ENCODE measurements at regions not wholly inside any gene's neighbourhood (a gene's known extent, or its start where the extent isn't known, plus 50 kb on each side); places are given as distances from the start of the nearest gene placed in this dataset.
"Not testable (repeated sequence)": the region's sequence is repeated elsewhere in the genome, so short reads cannot be mapped to it uniquely, and the experiment has no call there.

DNA sequence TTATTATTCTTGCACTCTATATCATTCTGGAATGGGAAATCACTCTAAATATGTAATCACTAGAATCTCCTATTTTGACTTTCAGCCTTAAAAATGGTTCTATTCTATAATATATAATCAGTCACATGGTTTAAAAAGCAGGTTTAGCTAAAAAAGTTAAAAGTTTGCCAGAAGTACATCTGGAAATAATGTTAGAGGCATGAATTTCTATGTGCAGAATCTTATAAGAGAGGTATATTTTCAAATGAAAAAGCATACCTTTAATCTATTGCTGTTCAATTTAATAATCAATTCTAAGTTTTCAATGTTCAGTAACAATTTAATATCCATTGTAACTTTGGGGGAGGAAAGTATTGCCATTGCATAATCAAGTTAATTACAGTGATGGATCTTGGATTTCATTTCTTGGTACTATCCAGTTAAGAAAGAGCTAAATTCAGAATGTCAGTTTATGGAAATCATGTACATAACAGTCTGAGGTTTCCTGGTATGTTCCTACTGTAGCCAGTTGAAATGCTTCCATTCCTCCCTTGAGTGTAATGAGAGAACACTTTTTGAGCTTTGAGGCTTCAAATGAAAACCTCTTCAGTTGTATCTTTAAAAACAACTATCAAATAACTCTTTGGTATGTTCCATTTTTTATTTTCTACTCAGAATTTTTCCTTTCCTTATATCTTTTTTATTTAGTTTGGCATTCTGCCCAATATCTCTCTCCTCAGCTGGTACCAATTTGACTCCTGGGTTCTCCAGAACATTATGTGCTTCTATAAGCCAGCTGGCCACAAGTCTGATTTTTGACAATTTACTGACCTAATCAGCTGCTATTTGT, 175.7 kb upstream of the COL11A1 start:
- Histone ChIP-seq H3K36me3 (replicated peaks) (no peaks in the 10 kb centered on the region), H3K4me3 (ENCODE audit: low read depth, low read length) (no peak overlapping the region), H3K27me3 (replicated peaks) (no peaks in the 10 kb centered on the region), H3K27ac (no peak overlapping the region)
- no peak for DNase-seq
- in situ Hi-C loops (cut with HindIII; ENCODE audit: low pct_ligation_motif_present, low sequenced_read_pairs) = no loop called here
- TF ChIP-seq, protein P1, sequence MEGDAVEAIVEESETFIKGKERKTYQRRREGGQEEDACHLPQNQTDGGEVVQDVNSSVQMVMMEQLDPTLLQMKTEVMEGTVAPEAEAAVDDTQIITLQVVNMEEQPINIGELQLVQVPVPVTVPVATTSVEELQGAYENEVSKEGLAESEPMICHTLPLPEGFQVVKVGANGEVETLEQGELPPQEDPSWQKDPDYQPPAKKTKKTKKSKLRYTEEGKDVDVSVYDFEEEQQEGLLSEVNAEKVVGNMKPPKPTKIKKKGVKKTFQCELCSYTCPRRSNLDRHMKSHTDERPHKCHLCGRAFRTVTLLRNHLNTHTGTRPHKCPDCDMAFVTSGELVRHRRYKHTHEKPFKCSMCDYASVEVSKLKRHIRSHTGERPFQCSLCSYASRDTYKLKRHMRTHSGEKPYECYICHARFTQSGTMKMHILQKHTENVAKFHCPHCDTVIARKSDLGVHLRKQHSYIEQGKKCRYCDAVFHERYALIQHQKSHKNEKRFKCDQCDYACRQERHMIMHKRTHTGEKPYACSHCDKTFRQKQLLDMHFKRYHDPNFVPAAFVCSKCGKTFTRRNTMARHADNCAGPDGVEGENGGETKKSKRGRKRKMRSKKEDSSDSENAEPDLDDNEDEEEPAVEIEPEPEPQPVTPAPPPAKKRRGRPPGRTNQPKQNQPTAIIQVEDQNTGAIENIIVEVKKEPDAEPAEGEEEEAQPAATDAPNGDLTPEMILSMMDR (IDR thresholded peaks at IDR 0.05; ENCODE audit: low read depth, low read length, missing control alignments) = no peak

DNA sequence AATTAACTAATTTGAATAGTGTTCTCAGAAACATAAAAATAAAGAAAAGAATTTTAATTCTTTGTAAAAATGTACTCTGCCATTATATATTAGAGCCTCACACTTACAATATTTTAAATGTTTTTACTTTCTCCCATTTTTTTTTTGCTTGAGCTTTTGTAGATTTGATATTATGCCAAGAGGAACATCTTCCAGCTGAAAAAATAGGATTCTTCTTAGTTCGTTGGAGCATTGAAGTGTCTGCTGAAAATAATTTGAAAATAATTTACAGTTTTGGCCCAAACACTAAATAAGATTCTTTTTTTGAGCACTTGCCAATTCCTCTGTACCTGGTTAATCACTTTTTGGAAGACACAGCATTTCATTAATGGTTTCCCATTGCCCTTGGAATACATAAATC, 175.0 kb upstream of the COL11A1 start:
- H3K27ac ChIP-seq = no peak overlapping the region
- no peak overlapping the region for H3K4me3 ChIP-seq (ENCODE audit: low read depth, low read length)
- TF ChIP-seq, protein P1 (IDR thresholded peaks at IDR 0.05; ENCODE audit: low read depth, low read length, missing control alignments) = no peak
- H3K36me3 ChIP-seq (replicated peaks) = no peaks in the 10 kb centered on the region
- in situ Hi-C loops (cut with HindIII; ENCODE audit: low pct_ligation_motif_present, low sequenced_read_pairs) = no loop called here
- DNase-seq = no peak
- no peaks in the 10 kb centered on the region for H3K27me3 ChIP-seq (replicated peaks)

DNA sequence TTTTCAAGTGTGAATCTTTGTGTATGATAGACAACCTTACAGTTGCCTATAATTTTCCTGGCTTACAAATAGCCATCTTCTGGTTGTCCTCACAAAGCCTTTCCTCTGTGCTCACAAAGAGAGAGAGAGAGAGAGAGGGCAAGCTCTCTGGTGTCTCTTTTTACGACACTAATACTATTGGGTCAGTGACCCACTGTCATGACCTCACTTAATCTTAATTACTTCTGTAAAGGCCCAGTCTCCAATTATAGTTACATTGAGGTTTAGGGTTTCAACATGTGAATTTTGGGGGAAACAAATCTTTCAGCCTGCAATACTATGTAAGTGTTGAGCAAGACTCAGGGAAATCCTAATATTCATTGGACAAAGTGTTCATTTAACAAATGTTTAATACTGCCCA, 167.4 kb upstream of the COL11A1 start:
- in situ Hi-C loops (cut with HindIII; ENCODE audit: low pct_ligation_motif_present, low sequenced_read_pairs) = no loop called here
- no peaks in the 10 kb centered on the region for H3K36me3 ChIP-seq (replicated peaks)
- no peak for DNase-seq
- H3K4me3 ChIP-seq (ENCODE audit: low read depth, low read length) = no peak overlapping the region
- no peaks in the 10 kb centered on the region for H3K27me3 ChIP-seq (replicated peaks)
- no peak overlapping the region for H3K27ac ChIP-seq
- TF ChIP-seq, protein P1 (IDR thresholded peaks at IDR 0.05; ENCODE audit: low read depth, low read length, missing control alignments) = no peak

DNA sequence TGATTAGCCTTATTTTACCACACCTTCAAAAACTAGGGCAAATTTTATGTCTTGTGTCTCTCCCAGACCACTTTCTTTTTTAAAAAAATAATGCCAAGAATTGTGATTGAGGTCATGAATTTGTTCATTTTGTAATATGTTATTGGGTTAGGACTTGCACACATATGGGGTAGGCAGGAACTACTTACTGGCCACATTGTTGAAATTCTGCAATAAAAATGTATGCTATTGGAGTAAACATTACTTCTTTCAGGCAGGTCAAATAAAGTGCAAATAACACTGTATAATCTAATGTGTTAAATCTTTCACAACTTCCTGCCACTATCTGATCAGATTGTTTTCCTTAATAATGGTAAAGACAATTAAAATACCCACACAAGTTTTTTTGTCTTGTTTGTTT, 166.6 kb upstream of the COL11A1 start:
- no peaks in the 10 kb centered on the region for H3K36me3 ChIP-seq (replicated peaks)
- no peak overlapping the region for H3K4me3 ChIP-seq (ENCODE audit: low read depth, low read length)
- in situ Hi-C loops (cut with HindIII; ENCODE audit: low pct_ligation_motif_present, low sequenced_read_pairs) = no loop called here
- no peak for DNase-seq
- H3K27ac ChIP-seq = no peak overlapping the region
- no peaks in the 10 kb centered on the region for H3K27me3 ChIP-seq (replicated peaks)
- TF ChIP-seq, protein P1 (IDR thresholded peaks at IDR 0.05; ENCODE audit: low read depth, low read length, missing control alignments) = no peak

DNA sequence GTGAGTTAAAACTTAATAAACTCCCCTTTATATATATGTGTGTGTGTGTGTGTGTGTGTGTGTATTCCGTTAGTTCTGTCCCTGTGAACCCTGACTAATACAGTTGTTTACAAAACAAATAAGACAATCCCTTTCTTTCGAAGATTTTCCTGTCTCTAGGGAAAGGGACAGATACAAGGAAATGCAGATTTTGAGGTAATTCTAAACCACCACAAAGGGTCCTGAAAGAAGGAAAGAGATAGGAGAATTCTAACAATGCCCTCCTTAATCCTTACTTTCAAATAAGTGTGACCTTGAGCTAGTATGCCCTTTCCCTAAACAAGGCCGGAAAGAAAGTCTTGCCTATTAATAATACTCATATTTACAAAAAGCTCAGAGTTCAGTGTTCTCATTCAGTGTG, 164.8 kb upstream of the COL11A1 start:
- no peaks in the 10 kb centered on the region for H3K27me3 ChIP-seq (replicated peaks)
- TF ChIP-seq, protein P1 (IDR thresholded peaks at IDR 0.05; ENCODE audit: low read depth, low read length, missing control alignments) = no peak

DNA sequence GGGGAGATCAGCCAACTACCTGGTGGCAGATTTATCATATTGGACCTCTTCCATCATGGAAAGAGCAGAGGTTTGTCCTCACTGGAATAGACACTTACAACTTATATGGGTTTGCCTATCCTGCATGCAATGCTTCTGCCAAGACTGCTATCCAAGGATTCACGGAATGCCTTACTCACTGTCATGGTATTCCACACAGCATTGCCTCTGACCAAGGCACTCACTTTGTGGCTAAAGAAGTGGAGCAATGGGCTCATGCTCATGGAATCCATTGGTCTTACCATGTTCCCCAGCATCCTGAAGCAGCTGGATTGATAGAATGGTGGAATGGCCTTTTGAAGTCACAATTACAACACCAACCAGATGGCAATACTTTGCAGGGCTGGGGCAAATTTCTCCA, 163.1 kb upstream of the COL11A1 start:
- peak overlapping the region; percentile 29 for H3K27ac ChIP-seq
- in situ Hi-C loops (cut with HindIII; ENCODE audit: low pct_ligation_motif_present, low sequenced_read_pairs); H3K36me3 ChIP-seq (replicated peaks); H3K4me3 ChIP-seq (ENCODE audit: low read depth, low read length); H3K27me3 ChIP-seq (replicated peaks): not testable (repeated sequence)
- peak; percentile 91 for DNase-seq

More for the DNA sequence above, 164.8 kb upstream of the COL11A1 start:
- no peak for DNase-seq
- in situ Hi-C loops (cut with HindIII; ENCODE audit: low pct_ligation_motif_present, low sequenced_read_pairs) = no loop called here
- no peak overlapping the region for H3K27ac ChIP-seq
- H3K36me3 ChIP-seq (replicated peaks) = no peaks in the 10 kb centered on the region
- no peak overlapping the region for H3K4me3 ChIP-seq (ENCODE audit: low read depth, low read length)
